ENCODE measurements at regions not wholly inside any gene's neighbourhood (a gene's known extent, or its start where the extent isn't known, plus 50 kb on each side); places are given as distances from the start of the nearest gene placed in this dataset.

GRCh38 chr16:5333991-5334390, 236.4 kb upstream of the EEF2KMT start:
- TF ChIP-seq CTCF (IDR thresholded peaks at IDR 0.05) (no peak), POLR2AphosphoS5 (IDR thresholded peaks at IDR 0.05) (no peak)
